Transverse colon (tissue), 4 donors: ENCODE measurements at regions not wholly inside any gene's neighbourhood (a gene's known extent, or its start where the extent isn't known, plus 50 kb on each side); places are given as distances from the start of the nearest gene placed in this dataset.

Experiments used
- DNase-seq: peaks from one replicate; pipeline ENCODE4 v3.0.0-alpha.2; 2019
- H3K27ac ChIP-seq, 4 donors: fragments of 200-600 bp; sonication (generic); 2 replicates each; pipeline ENCODE4 v1.5.1; 2016 to 2018; ENCODE audit warnings: inconsistent platforms in 4 of 4
- H3K27me3 ChIP-seq: fragments of 200-600 bp; sonication (generic); 2 replicates; pipeline ENCODE4 v1.5.1; 2017; ENCODE audit warnings: inconsistent platforms
- H3K36me3 ChIP-seq, 4 donors: fragments of 200-600 bp; sonication (generic); 2 replicates each; pipeline ENCODE4 v1.5.1; 2017 to 2019; ENCODE audit warnings: inconsistent platforms in 4 of 4
- H3K4me1 ChIP-seq, 4 donors: fragments of 200-600 bp; sonication (generic); 2 replicates each; pipeline ENCODE4 v1.5.1; 2017 to 2020; ENCODE audit warnings: inconsistent platforms in 4 of 4
- H3K4me3 ChIP-seq, 4 donors: fragments of 200-600 bp; sonication (generic); 1 replicate in 1 of 4; 2 replicates in 3 of 4; pipeline versions ENCODE4 v1.5.1 to v1.6.1; 2017 to 2019; ENCODE audit warnings: inconsistent platforms in 4 of 4
- H3K9me3 ChIP-seq, 2 donors: fragments of 200-600 bp; sonication (generic); 2 replicates each; pipeline ENCODE4 v1.5.1; 2017 to 2019; ENCODE audit warnings: inconsistent platforms in 2 of 2
- EP300 ChIP-seq: sonication (generic); formaldehyde crosslinking; IDR thresholded peaks from one replicate; pipeline ENCODE4 v1.6.1; 2017; ENCODE audit warnings: antibody characterized with exemption, low read depth
- POLR2A ChIP-seq: fragments of 450-650 bp; IDR thresholded peaks from one replicate; pipeline ENCODE4 v1.6.1; 2016; ENCODE audit warnings: antibody characterized with exemption, mild to moderate bottlenecking, moderate library complexity
- POLR2AphosphoS5 ChIP-seq, 3 donors: sonication (generic); formaldehyde crosslinking; IDR thresholded peaks; one replicate each; pipeline ENCODE4 v1.6.1; 2016; ENCODE audit warnings: antibody characterized with exemption in 3 of 3
- WGBS, 2 donors: methylation state at CpG; one replicate each; pipeline ENCODE4 v1.1.5; 2018; ENCODE audit warnings: low coverage in 1 of 2; 5-methylcytosine and 5-hydroxymethylcytosine counted together
- in situ Hi-C, 4 donors: fragments of 200-750 bp; cut with MboI; loops; one replicate each; pipeline versions ENCODE4 v1.15.0 to v1.15.1; 2017; ENCODE audit warnings: low sequenced_read_pairs in 3 of 4, low pct_ligation_motif_present in 1 of 4, low pct_unique_long_range_greater_than_20kb in 1 of 4
- intact Hi-C: fragments of 100-400 bp; cut with DNase I; formaldehyde crosslinking; loops from one replicate; pipeline ENCODE4 v1.15.1; 2023; ENCODE audit warnings: low total_unique reads
- TF ChIP-seq, protein P1 (sequence below), 5 experiments: fragments of 200-600 bp in 3 of 5; fragments of 450-650 bp in 2 of 5; sonication (generic) in 3 of 5; IDR thresholded peaks; 1 replicate in 2 of 5; 2 replicates in 3 of 5; pipeline ENCODE4 v1.5.1; 2016 to 2017; ENCODE audit warnings: antibody characterized with exemption in 5 of 5, inconsistent platforms in 3 of 5, mild to moderate bottlenecking in 2 of 5, moderate library complexity in 1 of 5

- H3K4me3 ChIP-seq: no peak overlapping the region
- TF ChIP-seq POLR2AphosphoS5 (IDR thresholded peaks at IDR 0.05) (no peak), EP300 (no peak), POLR2A (no peak)
- TF ChIP-seq, protein P1, sequence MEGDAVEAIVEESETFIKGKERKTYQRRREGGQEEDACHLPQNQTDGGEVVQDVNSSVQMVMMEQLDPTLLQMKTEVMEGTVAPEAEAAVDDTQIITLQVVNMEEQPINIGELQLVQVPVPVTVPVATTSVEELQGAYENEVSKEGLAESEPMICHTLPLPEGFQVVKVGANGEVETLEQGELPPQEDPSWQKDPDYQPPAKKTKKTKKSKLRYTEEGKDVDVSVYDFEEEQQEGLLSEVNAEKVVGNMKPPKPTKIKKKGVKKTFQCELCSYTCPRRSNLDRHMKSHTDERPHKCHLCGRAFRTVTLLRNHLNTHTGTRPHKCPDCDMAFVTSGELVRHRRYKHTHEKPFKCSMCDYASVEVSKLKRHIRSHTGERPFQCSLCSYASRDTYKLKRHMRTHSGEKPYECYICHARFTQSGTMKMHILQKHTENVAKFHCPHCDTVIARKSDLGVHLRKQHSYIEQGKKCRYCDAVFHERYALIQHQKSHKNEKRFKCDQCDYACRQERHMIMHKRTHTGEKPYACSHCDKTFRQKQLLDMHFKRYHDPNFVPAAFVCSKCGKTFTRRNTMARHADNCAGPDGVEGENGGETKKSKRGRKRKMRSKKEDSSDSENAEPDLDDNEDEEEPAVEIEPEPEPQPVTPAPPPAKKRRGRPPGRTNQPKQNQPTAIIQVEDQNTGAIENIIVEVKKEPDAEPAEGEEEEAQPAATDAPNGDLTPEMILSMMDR (IDR thresholded peaks at IDR 0.05): no peak
- H3K9me3 ChIP-seq: no peaks in the 10 kb centered on the region
- H3K4me1 ChIP-seq: peaks cover 0 to 8% (median 0%) of the 10 kb centered on the region in 4 donors
- H3K27ac ChIP-seq: no peak overlapping the region
- WGBS, 2 donors: 50% methylated on average over 4 of the region's 4 CpGs; no CpG with 5 or more reads in 1 of the 2 donors
- intact Hi-C loops (no loop called here), in situ Hi-C loops (no loop called here)
- no peaks in the 10 kb centered on the region for H3K27me3 ChIP-seq
- DNase-seq: no peak
- H3K36me3 ChIP-seq: no peaks in the 10 kb centered on the region
Observed at GRCh38 chr14:98914942-98915341, 357.1 kb downstream of the BCL11B start.

DNA sequence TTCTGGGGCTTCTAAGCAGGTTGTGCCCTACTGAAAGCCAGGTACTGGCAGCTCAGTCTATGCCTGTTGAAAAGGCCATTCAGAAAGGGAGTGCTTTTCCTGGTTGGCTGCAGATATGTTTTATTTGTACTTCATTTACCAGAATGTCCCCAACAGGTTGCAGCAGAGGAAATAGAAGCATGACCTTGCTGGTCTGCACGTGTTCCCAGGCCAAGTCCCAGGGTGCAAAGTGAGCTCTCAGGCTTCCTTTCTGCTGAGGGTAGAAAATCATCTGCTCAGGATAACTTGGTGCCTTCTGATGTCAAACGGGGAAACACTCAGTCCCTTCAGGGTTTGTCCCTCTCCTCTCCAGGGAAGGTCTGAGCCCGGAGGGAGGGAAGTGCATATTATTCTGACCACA is 356.4 kb downstream of the BCL11B start:
- DNase-seq: no peak
- Histone ChIP-seq H3K4me3 (no peak overlapping the region), H3K27ac (no peak overlapping the region), H3K36me3 (no peaks in the 10 kb centered on the region), H3K27me3 (no peaks in the 10 kb centered on the region), H3K4me1 (peaks cover 0 to 8% (median 0%) of the 10 kb centered on the region in 4 donors), H3K9me3 (no peaks in the 10 kb centered on the region)
- in situ Hi-C loops: no loop called here
- intact Hi-C loops: no loop called here
- WGBS, 2 donors: 51% methylated on average over 3 of the region's 3 CpGs; no CpG with 5 or more reads in 1 of the 2 donors
- no peak for TF ChIP-seq POLR2A
- TF ChIP-seq POLR2AphosphoS5 (IDR thresholded peaks at IDR 0.05): no peak
- TF ChIP-seq, protein P1 (IDR thresholded peaks at IDR 0.05): no peak
- no peak for TF ChIP-seq EP300

- Histone ChIP-seq H3K9me3 (no peaks in the 10 kb centered on the region), H3K27me3 (no peaks in the 10 kb centered on the region), H3K4me3 (no peak overlapping the region), H3K27ac (no peak overlapping the region), H3K36me3 (no peaks in the 10 kb centered on the region), H3K4me1 (peaks cover 0 to 8% (median 0%) of the 10 kb centered on the region in 4 donors)
- intact Hi-C loops (no loop called here), in situ Hi-C loops (no loop called here)
- no peak for DNase-seq
- WGBS, 2 donors: 81% methylated on average over 4 of the region's 4 CpGs; no CpG with 5 or more reads in 1 of the 2 donors
- TF ChIP-seq POLR2A (no peak), EP300 (no peak), POLR2AphosphoS5 (IDR thresholded peaks at IDR 0.05) (no peak)
- TF ChIP-seq, protein P1 (IDR thresholded peaks at IDR 0.05): no peak
Observed at GRCh38 chr14:98916036-98916435, 356.0 kb downstream of the BCL11B start.

DNA sequence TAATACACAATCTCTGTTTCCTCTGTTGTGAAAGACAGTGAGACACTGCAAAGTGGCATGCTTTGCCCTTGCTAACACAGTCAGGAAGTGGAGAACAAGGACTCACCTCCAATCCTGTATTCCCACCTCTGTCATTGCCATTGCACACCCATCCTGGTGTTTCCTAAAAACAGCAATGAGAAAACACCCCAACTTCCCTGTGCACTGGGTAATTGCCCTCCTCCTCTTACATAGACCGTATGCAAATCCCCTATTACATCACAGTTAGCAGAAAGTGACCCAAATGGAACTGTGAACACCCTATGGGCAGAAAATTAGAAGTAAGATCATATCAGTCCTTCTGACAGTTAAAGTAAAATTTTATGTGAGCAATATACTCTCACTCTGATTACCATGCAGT is 355.5 kb downstream of the BCL11B start:
- 17 to 65% methylated on average over 1 of the region's 1 CpG for WGBS, 2 donors
- intact Hi-C loops (no loop called here), in situ Hi-C loops (no loop called here)
- H3K9me3 ChIP-seq: no peaks in the 10 kb centered on the region
- TF ChIP-seq POLR2AphosphoS5 (IDR thresholded peaks at IDR 0.05): no peak
- TF ChIP-seq, protein P1 (IDR thresholded peaks at IDR 0.05): no peak
- TF ChIP-seq POLR2A: no peak
- TF ChIP-seq EP300: no peak
- no peaks in the 10 kb centered on the region for H3K27me3 ChIP-seq
- no peak overlapping the region for H3K27ac ChIP-seq
- H3K36me3 ChIP-seq: no peaks in the 10 kb centered on the region
- no peak for DNase-seq
- H3K4me3 ChIP-seq: no peak overlapping the region
- H3K4me1 ChIP-seq: peaks cover 0 to 8% (median 0%) of the 10 kb centered on the region in 4 donors
